ENCODE measurements at regions not wholly inside any gene's neighbourhood (a gene's known extent, or its start where the extent isn't known, plus 50 kb on each side); places are given as distances from the start of the nearest gene placed in this dataset.

DNA sequence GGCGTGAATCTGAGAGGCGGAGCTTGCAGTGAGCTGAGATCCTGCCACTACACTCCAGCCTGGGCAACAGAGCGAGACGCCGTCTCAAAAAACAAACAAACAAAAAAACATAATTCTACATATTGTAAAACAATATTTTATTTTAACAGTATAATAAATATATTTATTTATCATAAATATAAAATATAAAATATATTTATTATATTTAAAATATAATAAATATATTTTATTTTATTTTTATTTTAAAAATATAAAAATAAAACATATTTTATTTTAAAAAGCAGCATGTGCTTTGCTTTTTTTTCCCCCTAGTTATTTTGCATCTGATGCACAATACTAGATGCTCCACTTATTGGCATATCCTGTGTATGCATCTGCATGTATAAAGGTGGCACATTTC lies 1634.6 kb upstream of the PCDH20 start:
- intact Hi-C loops (cut with DNase I, micrococcal nuclease) = no loop called here
- no peak for ATAC-seq
- H3K9me3 ChIP-seq = peaks cover 47% of the 10 kb centered on the region
- TF ChIP-seq CTCF (IDR thresholded peaks at IDR 0.05) = no peak
- H3K4me3 ChIP-seq = no peak overlapping the region
- no peaks in the 10 kb centered on the region for H3K4me1 ChIP-seq (ENCODE audit: low read depth)
- no peak for DNase-seq
- no peaks in the 10 kb centered on the region for H3K36me3 ChIP-seq (ENCODE audit: low read depth)

DNA sequence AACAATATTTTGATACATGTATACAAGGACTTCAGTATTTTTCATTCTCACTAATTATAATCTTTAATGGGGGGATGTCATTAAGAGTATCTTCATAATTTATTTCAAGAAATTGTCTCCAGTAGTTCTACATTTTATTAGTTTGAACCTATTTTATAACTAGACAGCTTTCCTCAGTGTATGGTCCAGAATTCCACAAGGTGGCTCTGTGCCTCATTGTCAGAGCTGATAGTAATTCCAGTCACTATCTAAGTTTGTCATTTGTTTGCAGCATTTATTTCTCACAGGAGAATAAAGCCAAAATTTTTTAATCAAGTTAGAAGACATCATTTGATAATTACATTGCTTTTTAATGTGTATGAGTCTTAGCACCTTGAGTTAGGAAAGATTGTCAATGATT lies 1633.0 kb upstream of the PCDH20 start:
- Histone ChIP-seq H3K4me3 (no peak overlapping the region), H3K9me3 (peaks cover 37% of the 10 kb centered on the region), H3K4me1 (ENCODE audit: low read depth) (no peaks in the 10 kb centered on the region), H3K36me3 (ENCODE audit: low read depth) (no peaks in the 10 kb centered on the region)
- TF ChIP-seq CTCF (IDR thresholded peaks at IDR 0.05) = no peak
- ATAC-seq (no peak), DNase-seq (no peak)
- intact Hi-C loops (cut with DNase I, micrococcal nuclease) = no loop called here

GRCh38 chr13:63044589-63045313 lies 1629.1 kb upstream of the PCDH20 start:
- H3K4me1 ChIP-seq (ENCODE audit: low read depth) = no peaks in the 10 kb centered on the region
- no peak for TF ChIP-seq CTCF (IDR thresholded peaks at IDR 0.05)
- intact Hi-C loops (cut with DNase I, micrococcal nuclease) = no loop called here
- no peak overlapping the region for H3K4me3 ChIP-seq
- ATAC-seq = no peak
- no peak for DNase-seq
- peaks cover 41% of the 10 kb centered on the region for H3K9me3 ChIP-seq
- H3K36me3 ChIP-seq (ENCODE audit: low read depth) = no peaks in the 10 kb centered on the region

DNA sequence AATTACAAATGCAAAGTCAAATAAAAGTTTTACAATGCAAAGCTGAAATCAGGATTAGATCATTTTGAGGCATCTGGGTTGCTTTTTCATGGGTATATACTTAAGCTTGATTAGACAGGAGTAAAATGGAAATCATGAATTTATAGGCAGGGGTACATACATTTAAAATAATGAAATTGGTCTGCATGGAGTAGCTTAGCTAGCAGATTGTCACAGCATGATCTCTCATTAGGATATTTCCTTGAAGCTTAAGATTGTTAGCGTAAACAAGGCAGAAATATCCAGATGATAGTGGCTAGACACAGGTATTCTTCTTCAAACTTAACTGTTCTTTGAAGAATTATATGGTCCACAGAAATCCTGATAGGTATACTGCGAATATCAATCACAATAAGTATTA lies 1627.0 kb upstream of the PCDH20 start:
- H3K4me3 ChIP-seq = no peak overlapping the region
- DNase-seq (no peak), ATAC-seq (no peak)
- no peak for TF ChIP-seq CTCF (IDR thresholded peaks at IDR 0.05)
- H3K36me3 ChIP-seq (ENCODE audit: low read depth) = no peaks in the 10 kb centered on the region
- peaks cover 35% of the 10 kb centered on the region for H3K9me3 ChIP-seq
- no peaks in the 10 kb centered on the region for H3K4me1 ChIP-seq (ENCODE audit: low read depth)
- intact Hi-C loops (cut with DNase I, micrococcal nuclease) = no loop called here

DNA sequence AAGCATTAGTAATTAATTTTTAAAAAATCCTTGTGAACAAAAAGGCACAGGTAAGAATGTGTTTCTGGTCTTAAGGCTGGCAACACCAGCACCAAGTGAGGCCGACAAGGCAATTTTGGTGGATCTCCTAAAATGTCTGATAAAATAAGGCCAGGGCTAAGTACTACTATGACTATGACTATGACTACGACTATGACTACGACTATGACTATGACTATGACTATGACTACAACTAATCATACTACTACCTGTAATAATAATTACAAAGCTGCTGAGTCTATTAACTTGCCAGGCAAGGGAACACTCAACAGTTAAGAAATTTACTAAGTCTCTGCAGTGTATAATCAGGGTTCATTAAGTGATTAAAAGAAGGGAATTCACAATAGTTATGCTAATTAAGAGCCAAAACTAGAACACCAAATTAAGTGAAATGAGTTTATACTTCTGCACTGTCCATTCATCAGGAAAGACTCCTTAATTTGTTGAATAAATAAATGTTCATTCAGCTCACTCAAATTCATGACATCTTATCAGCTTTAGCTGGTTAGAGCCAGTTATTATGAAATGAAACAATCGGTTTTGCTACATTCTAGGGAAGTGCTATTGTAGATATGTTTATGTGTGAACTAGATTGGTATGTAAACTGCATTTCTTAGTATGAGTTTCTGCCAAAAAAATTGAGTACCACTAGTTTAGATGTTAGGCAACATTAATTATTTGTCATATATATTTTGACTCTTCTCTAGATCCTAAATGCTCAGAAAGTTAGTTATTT lies 1626.2 kb upstream of the PCDH20 start:
- intact Hi-C loops (cut with DNase I, micrococcal nuclease) = no loop called here
- no peak for ATAC-seq
- Histone ChIP-seq H3K36me3 (ENCODE audit: low read depth) (no peaks in the 10 kb centered on the region), H3K4me3 (no peak overlapping the region), H3K9me3 (peaks cover 31% of the 10 kb centered on the region), H3K4me1 (ENCODE audit: low read depth) (no peaks in the 10 kb centered on the region)
- TF ChIP-seq CTCF (IDR thresholded peaks at IDR 0.05) = no peak
- DNase-seq = no peak

All from mucosa of descending colon (tissue), 3 donors.